Natural killer cell treated with Interleukin-12 subunit alpha and Interleukin-12 subunit beta and Interleukin-15 and Interleukin-18, amount 100 ng/mL, for 72 hours (primary cell): ENCODE measurements at regions not wholly inside any gene's neighbourhood (a gene's known extent, or its start where the extent isn't known, plus 50 kb on each side); places are given as distances from the start of the nearest gene placed in this dataset.

Source experiments
- ATAC-seq, 2 donors: fragments of 150-1000 bp; cut with Tn5 transposase in 1 of 2; sonication (Bioruptor Pico), chemical (Tn5 transposase) in 1 of 2; 2 replicates each; pipeline ENCODE4 v1.10.0; 2021
- DNase-seq: peaks from one replicate; pipeline ENCODE4 v3.0.0; 2022; ENCODE audit warnings: low spot score
- H3K27ac Mint-ChIP-seq, 2 donors: 1 replicate in 1 of 2; 2 replicates in 1 of 2; pipeline ENCODE4 v1.8.0; 2022; ENCODE audit warnings: mixed read lengths in 2 of 2, mild to moderate bottlenecking in 1 of 2, moderate library complexity in 1 of 2
- H3K27me3 Mint-ChIP-seq, 2 donors: 1 replicate in 1 of 2; 2 replicates in 1 of 2; pipeline ENCODE4 v1.8.0; 2022; ENCODE audit warnings: mixed read lengths in 2 of 2
- H3K36me3 Mint-ChIP-seq: one replicate; pipeline ENCODE4 v1.8.0; 2022; ENCODE audit warnings: mixed read lengths
- H3K4me1 Mint-ChIP-seq, 2 donors: 1 replicate in 1 of 2; 2 replicates in 1 of 2; pipeline ENCODE4 v1.8.0; 2022; ENCODE audit warnings: low read depth in 2 of 2, mixed read lengths in 2 of 2, mild to moderate bottlenecking in 1 of 2
- H3K4me3 Mint-ChIP-seq: one replicate; pipeline ENCODE4 v1.8.0; 2022; ENCODE audit warnings: mixed read lengths
- H3K9me3 Mint-ChIP-seq: 2 replicates; pipeline ENCODE4 v1.8.0; 2022; ENCODE audit warnings: mixed read lengths

GRCh38 chr14:65824285-65824977, 411.9 kb downstream of the FUT8 start:
- Mint-ChIP-seq H3K27ac (no peak overlapping the region), H3K9me3 (no peaks in the 10 kb centered on the region), H3K4me1 (peaks cover 4 to 7% of the 10 kb centered on the region in 2 donors), H3K4me3 (no peak overlapping the region), H3K27me3 (peaks cover 0 to 6% of the 10 kb centered on the region in 2 donors), H3K36me3 (no peaks in the 10 kb centered on the region)
- ATAC-seq = peak; percentile 73 to 81
- DNase-seq = peak; percentile 71

- Mint-ChIP-seq H3K9me3 (no peaks in the 10 kb centered on the region), H3K4me3 (no peak overlapping the region), H3K27ac (no peak overlapping the region), H3K36me3 (no peaks in the 10 kb centered on the region), H3K4me1 (peaks cover 4 to 7% of the 10 kb centered on the region in 2 donors), H3K27me3 (peaks cover 0 to 6% of the 10 kb centered on the region in 2 donors)
- ATAC-seq = no peak
- DNase-seq = no peak
Observed at GRCh38 chr14:65824978-65825299, 412.4 kb downstream of the FUT8 start.

- DNase-seq (peak; percentile 44), ATAC-seq (no peak)
- peaks cover 0 to 7% of the 10 kb centered on the region in 2 donors for H3K27me3 Mint-ChIP-seq
- no peak overlapping the region for H3K4me3 Mint-ChIP-seq
- no peak overlapping the region for H3K27ac Mint-ChIP-seq
- H3K36me3 Mint-ChIP-seq = no peaks in the 10 kb centered on the region
- no peaks in the 10 kb centered on the region for H3K9me3 Mint-ChIP-seq
- H3K4me1 Mint-ChIP-seq = peaks cover 4 to 7% of the 10 kb centered on the region in 2 donors
Observed at GRCh38 chr14:65826946-65827345, 414.4 kb downstream of the FUT8 start.

- DNase-seq (no peak), ATAC-seq (no peak)
- H3K27ac Mint-ChIP-seq = peak overlapping the region in 1 of 2 donors; percentile 40
- no peaks in the 10 kb centered on the region for H3K36me3 Mint-ChIP-seq
- no peaks in the 10 kb centered on the region for H3K9me3 Mint-ChIP-seq
- no peak overlapping the region for H3K4me3 Mint-ChIP-seq
- H3K4me1 Mint-ChIP-seq = peaks cover 4 to 8% of the 10 kb centered on the region in 2 donors
- H3K27me3 Mint-ChIP-seq = peaks cover 0 to 7% of the 10 kb centered on the region in 2 donors
Observed at GRCh38 chr14:65827520-65827919, 415.0 kb downstream of the FUT8 start.

- Mint-ChIP-seq H3K36me3 (no peaks in the 10 kb centered on the region), H3K27me3 (peaks cover 0 to 7% of the 10 kb centered on the region in 2 donors), H3K9me3 (no peaks in the 10 kb centered on the region), H3K4me3 (no peak overlapping the region), H3K4me1 (peaks cover 5 to 17% of the 10 kb centered on the region in 2 donors), H3K27ac (no peak overlapping the region)
- DNase-seq (no peak), ATAC-seq (no peak)
Observed at GRCh38 chr14:65828396-65828795, 415.9 kb downstream of the FUT8 start.

GRCh38 chr14:65832431-65833266, 420.1 kb downstream of the FUT8 start:
- Mint-ChIP-seq H3K36me3 (no peaks in the 10 kb centered on the region), H3K4me3 (no peak overlapping the region), H3K27me3 (peaks cover 0 to 4% of the 10 kb centered on the region in 2 donors), H3K27ac (no peak overlapping the region), H3K9me3 (no peaks in the 10 kb centered on the region), H3K4me1 (peaks cover 10 to 26% of the 10 kb centered on the region in 2 donors)
- DNase-seq (no peak), ATAC-seq (no peak)

- ATAC-seq (no peak), DNase-seq (no peak)
- Mint-ChIP-seq H3K27me3 (peaks cover 0 to 4% of the 10 kb centered on the region in 2 donors), H3K4me3 (no peak overlapping the region), H3K9me3 (no peaks in the 10 kb centered on the region), H3K27ac (no peak overlapping the region), H3K4me1 (peaks cover 16 to 34% of the 10 kb centered on the region in 2 donors), H3K36me3 (no peaks in the 10 kb centered on the region)
Observed at GRCh38 chr14:65833267-65833880, 420.8 kb downstream of the FUT8 start.

- H3K4me3 Mint-ChIP-seq = no peak overlapping the region
- peaks cover 22 to 40% of the 10 kb centered on the region in 2 donors for H3K4me1 Mint-ChIP-seq
- no peaks in the 10 kb centered on the region for H3K36me3 Mint-ChIP-seq
- peaks cover 0 to 2% of the 10 kb centered on the region in 2 donors for H3K27me3 Mint-ChIP-seq
- ATAC-seq (no peak), DNase-seq (no peak)
- H3K27ac Mint-ChIP-seq = no peak overlapping the region
- no peaks in the 10 kb centered on the region for H3K9me3 Mint-ChIP-seq
Observed at GRCh38 chr14:65834051-65834450, 421.5 kb downstream of the FUT8 start.

- ATAC-seq (no peak), DNase-seq (no peak)
- Mint-ChIP-seq H3K27ac (no peak overlapping the region), H3K27me3 (peaks cover 0 to 2% of the 10 kb centered on the region in 2 donors), H3K4me1 (peaks cover 28 to 48% of the 10 kb centered on the region in 2 donors), H3K36me3 (no peaks in the 10 kb centered on the region), H3K4me3 (no peak overlapping the region), H3K9me3 (no peaks in the 10 kb centered on the region)
Observed at GRCh38 chr14:65834812-65835211, 422.3 kb downstream of the FUT8 start.

- Mint-ChIP-seq H3K36me3 (no peaks in the 10 kb centered on the region), H3K4me1 (peaks cover 31 to 52% of the 10 kb centered on the region in 2 donors), H3K4me3 (no peak overlapping the region), H3K9me3 (no peaks in the 10 kb centered on the region), H3K27me3 (no peaks in the 10 kb centered on the region), H3K27ac (no peak overlapping the region)
- ATAC-seq (no peak), DNase-seq (no peak)
Observed at GRCh38 chr14:65835501-65835900, 423.0 kb downstream of the FUT8 start.

GRCh38 chr14:65838565-65838964, 426.0 kb downstream of the FUT8 start:
- no peak for ATAC-seq
- Mint-ChIP-seq H3K27me3 (no peaks in the 10 kb centered on the region), H3K4me3 (peak overlapping the region; percentile 54), H3K9me3 (no peaks in the 10 kb centered on the region), H3K4me1 (peaks cover 28 to 47% of the 10 kb centered on the region in 2 donors), H3K27ac (peak overlapping the region in 1 of 2 donors; percentile 28), H3K36me3 (no peaks in the 10 kb centered on the region)
- no peak for DNase-seq

- H3K36me3 Mint-ChIP-seq = no peaks in the 10 kb centered on the region
- no peaks in the 10 kb centered on the region for H3K9me3 Mint-ChIP-seq
- no peaks in the 10 kb centered on the region for H3K27me3 Mint-ChIP-seq
- no peak for DNase-seq
- H3K27ac Mint-ChIP-seq = no peak overlapping the region
- ATAC-seq = no peak
- H3K4me3 Mint-ChIP-seq = peak overlapping the region; percentile 17
- peaks cover 27 to 44% of the 10 kb centered on the region in 2 donors for H3K4me1 Mint-ChIP-seq
Observed at GRCh38 chr14:65840118-65840751, 427.7 kb downstream of the FUT8 start.

- no peak overlapping the region for H3K27ac Mint-ChIP-seq
- H3K27me3 Mint-ChIP-seq = no peaks in the 10 kb centered on the region
- H3K4me3 Mint-ChIP-seq = no peak overlapping the region
- no peak for ATAC-seq
- H3K36me3 Mint-ChIP-seq = no peaks in the 10 kb centered on the region
- peaks cover 30 to 44% of the 10 kb centered on the region in 2 donors for H3K4me1 Mint-ChIP-seq
- DNase-seq = no peak
- no peaks in the 10 kb centered on the region for H3K9me3 Mint-ChIP-seq
Observed at GRCh38 chr14:65840786-65841185, 428.3 kb downstream of the FUT8 start.
